ENCODE measurements at regions not wholly inside any gene's neighbourhood (a gene's known extent, or its start where the extent isn't known, plus 50 kb on each side); places are given as distances from the start of the nearest gene placed in this dataset.
"Not testable (repeated sequence)": the region's sequence is repeated elsewhere in the genome, so short reads cannot be mapped to it uniquely, and the experiment has no call there.

- DNase-seq (ENCODE audit: extremely low spot score, insufficient read length, low read depth) (no peak), FAIRE-seq (no peak)
These were observed 362.8 kb upstream of the FOXK1 start for GRCh38 chr7:4319280-4319679.

DNA sequence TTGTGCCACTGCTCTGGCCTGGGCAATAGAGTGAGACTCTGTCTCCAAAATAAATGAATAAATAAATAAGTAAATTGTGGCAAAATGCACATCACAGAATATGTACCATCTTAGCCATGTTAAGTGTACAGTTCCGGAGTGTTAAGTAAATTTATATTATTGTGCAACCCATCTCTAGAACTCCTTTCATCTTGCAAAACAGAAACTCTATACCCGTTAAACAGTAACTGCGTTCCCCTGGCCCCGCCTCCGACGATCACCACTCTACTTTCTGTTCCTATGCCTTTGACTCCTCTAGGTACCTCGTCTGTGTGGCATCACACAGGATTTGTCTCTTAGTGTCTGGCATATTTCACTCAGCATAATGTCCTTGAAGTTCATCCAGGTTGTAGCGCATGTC is 356.4 kb upstream of the FOXK1 start:
- no peak for DNase-seq (ENCODE audit: extremely low spot score, insufficient read length, low read depth)
- no peak for FAIRE-seq

- no peak for FAIRE-seq
- DNase-seq (ENCODE audit: extremely low spot score, insufficient read length, low read depth), result no peak
These were observed 350.4 kb upstream of the FOXK1 start for GRCh38 chr7:4331711-4332110.

- FAIRE-seq (no peak), DNase-seq (ENCODE audit: extremely low spot score, insufficient read length, low read depth) (no peak)
These were observed 343.5 kb upstream of the FOXK1 start for GRCh38 chr7:4338556-4338955.

- DNase-seq (ENCODE audit: extremely low spot score, insufficient read length, low read depth) (no peak), FAIRE-seq (no peak)
These were observed 338.5 kb upstream of the FOXK1 start for GRCh38 chr7:4343272-4344247.

GRCh38 chr7:4345004-4345403 is 337.1 kb upstream of the FOXK1 start:
- FAIRE-seq (no peak), DNase-seq (ENCODE audit: extremely low spot score, insufficient read length, low read depth) (no peak)

DNA sequence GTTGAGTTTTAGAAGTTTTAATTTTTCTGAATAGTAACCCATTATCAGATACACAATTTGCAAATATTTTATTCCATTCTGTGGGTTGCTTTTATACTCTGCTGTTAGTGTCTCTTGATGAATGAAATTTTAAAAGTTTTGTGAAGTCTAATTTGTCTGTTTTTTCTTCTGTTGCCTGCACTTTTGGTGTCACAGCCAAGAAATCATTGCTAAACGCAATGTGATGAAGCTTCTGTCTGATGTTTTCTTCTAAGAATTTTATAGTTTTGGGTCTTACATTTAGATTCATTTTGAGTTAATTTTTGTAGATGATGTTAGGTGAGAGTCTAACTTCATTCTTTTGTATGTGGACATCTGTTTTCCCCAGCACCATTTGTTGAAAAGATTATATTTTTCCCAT is 330.0 kb upstream of the FOXK1 start:
- no peak for DNase-seq (ENCODE audit: extremely low spot score, insufficient read length, low read depth)
- no peak for FAIRE-seq

DNA sequence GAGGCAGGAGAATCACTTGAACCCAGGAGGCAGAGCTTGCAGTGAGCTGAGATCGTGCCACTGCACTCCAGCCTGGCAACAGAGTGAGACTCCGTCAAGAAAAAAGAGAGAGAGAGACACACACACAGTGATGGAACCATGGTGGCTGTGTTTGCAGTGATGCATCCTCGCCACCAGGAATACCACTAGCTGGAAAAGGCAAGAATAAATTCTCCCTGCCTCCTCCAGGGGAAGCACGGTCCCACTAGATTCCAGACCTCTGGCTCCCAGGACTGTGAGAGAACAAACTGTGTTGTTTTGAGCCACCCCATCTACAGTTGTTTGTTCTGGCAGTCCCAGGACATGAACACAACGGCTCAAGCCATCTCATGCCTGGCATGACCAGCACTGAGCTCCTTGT is 320.3 kb upstream of the FOXK1 start:
- FAIRE-seq (no peak), DNase-seq (ENCODE audit: extremely low spot score, insufficient read length, low read depth) (no peak)

DNA sequence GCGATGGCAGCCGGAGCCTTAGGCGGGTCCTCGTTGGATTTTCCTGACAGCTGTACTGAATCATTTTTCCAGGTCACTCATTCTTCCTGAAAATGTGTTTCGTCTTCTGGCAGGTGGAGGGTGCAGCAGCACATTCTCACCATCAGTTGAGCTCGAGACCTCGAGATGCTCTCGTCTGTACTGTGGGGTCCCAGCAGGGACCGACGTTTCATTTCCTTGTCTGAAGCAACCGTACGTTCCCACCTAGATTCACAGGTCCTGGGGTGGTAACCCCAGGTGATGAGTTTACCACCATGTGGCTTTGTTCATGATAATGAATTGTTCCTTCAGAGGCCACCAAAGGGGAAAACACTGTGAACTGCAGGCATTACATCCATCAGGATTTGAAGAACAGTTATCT is 298.5 kb upstream of the FOXK1 start:
- FAIRE-seq, result no peak
- DNase-seq (ENCODE audit: extremely low spot score, insufficient read length, low read depth), result no peak

GRCh38 chr7:4386190-4386589 is 295.9 kb upstream of the FOXK1 start:
- FAIRE-seq (no peak), DNase-seq (ENCODE audit: extremely low spot score, insufficient read length, low read depth) (no peak)

DNA sequence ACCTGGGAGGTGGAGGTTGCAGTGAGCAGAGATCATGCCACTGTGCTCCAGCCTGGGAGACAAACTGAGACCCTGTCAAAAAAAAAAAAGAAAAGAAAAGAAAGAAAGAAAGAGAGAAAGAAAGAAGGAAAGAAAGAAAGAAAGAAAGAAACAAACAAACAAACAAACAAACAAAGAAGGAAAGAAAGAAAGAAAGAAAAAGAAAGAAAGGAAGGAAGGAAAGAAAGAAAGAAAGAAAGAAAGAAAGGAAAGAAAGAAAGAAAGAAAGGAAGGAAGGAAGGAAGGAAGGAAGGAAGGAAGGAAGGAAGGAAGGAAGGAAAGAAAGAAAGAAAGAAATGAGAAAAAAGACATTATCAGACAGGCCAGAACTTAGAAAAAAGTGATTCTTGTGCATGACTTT is 291.0 kb upstream of the FOXK1 start:
- not testable (repeated sequence) for FAIRE-seq; DNase-seq (ENCODE audit: extremely low spot score, insufficient read length, low read depth)

DNA sequence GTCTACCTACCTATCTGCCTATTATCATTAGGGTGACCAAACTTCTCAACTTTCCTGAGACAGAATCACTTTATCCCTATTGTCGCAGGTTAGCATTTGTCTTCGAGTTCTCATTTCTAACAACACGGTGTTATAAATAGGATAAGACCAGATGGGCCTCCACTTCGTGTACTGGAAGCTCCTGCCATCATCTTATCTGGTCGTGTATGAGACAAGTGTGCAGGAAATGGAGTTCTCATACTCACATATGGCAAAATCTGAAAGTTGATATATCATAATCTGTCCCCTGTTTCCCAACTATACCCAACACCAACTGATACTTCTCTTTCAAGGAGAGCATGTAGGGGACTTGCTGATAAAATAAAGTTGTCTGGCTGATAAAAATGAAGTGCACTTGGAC is 287.4 kb upstream of the FOXK1 start:
- no peak for FAIRE-seq
- DNase-seq (ENCODE audit: extremely low spot score, insufficient read length, low read depth), result no peak

GRCh38 chr7:4399121-4399520 is 283.0 kb upstream of the FOXK1 start:
- FAIRE-seq (no peak), DNase-seq (ENCODE audit: extremely low spot score, insufficient read length, low read depth) (no peak)

DNA sequence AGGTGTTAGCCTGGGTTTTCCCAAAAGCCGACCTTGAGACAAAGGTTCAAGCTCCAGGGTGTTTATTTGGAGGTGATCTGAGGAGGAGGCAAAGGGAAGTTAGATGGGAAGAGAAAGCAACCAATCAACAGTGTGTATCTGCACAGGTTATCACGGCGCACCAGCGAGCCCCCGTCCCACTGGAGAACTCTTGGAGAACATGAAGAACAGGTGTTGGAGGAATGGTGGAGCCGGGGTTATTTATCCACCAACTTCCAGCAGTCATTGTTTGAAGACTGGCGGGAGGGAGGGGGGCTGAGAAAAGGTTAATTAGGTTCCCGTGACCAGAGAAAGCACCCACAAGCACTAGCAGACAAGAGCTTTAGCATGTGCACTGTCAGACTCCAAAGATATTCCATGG is 282.5 kb upstream of the FOXK1 start:
- no peak for FAIRE-seq
- no peak for DNase-seq (ENCODE audit: extremely low spot score, insufficient read length, low read depth)

GRCh38 chr7:4406288-4407058 is 275.6 kb upstream of the FOXK1 start:
- DNase-seq (ENCODE audit: extremely low spot score, insufficient read length, low read depth) (no peak), FAIRE-seq (no peak)

GRCh38 chr7:4409946-4410345 is 272.1 kb upstream of the FOXK1 start:
- no peak for DNase-seq (ENCODE audit: extremely low spot score, insufficient read length, low read depth)

GRCh38 chr7:4416396-4417056 is 265.6 kb upstream of the FOXK1 start:
- DNase-seq (ENCODE audit: extremely low spot score, insufficient read length, low read depth), result no peak
- no peak for FAIRE-seq

More at GRCh38 chr7:4409946-4410345, 272.1 kb upstream of the FOXK1 start:
- no peak for FAIRE-seq

GRCh38 chr7:4428526-4428925 is 253.6 kb upstream of the FOXK1 start:
- FAIRE-seq, result no peak
- no peak for DNase-seq (ENCODE audit: extremely low spot score, insufficient read length, low read depth)

- no peak for DNase-seq (ENCODE audit: extremely low spot score, insufficient read length, low read depth)
- FAIRE-seq, result no peak
These were observed 251.9 kb upstream of the FOXK1 start for GRCh38 chr7:4430227-4430626.

DNA sequence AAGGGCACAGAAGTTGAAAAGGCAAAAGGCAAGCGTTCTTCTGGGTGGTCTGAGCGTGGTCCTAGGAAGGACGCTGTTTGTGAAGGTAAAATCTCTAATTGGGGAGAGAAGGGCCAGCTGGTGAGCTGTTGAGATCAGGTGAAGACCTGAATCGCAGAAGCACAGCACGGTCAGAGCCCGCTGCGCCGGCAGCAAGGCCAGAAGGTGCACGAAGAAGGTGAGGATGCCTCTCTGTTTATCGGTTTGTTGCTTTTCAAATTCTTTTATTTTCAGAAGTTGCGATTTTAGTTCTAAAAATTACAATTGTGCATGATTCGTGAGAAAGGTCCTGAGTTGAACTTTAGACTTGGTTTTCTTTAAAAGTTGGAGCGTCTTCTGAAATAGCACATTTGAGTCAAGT is 247.8 kb upstream of the FOXK1 start:
- DNase-seq (ENCODE audit: extremely low spot score, insufficient read length, low read depth), result no peak
- FAIRE-seq, result no peak
